AG09309 (cell line): ENCODE measurements at regions not wholly inside any gene's neighbourhood (a gene's known extent, or its start where the extent isn't known, plus 50 kb on each side); places are given as distances from the start of the nearest gene placed in this dataset.
A peak's percentile ranks its signal among the peaks of the same experiment; 100 is the strongest.

Source experiments
- DNase-seq: peaks from one replicate; pipeline ENCODE4 v3.0.0-alpha.2; 2010; ENCODE audit warnings: low read depth
- H3K4me3 ChIP-seq: 2 replicates; pipeline ENCODE4 v1.5.1; 2011; ENCODE audit warnings: mild to moderate bottlenecking, low read depth, low read length, moderate library complexity; ENCODE audit not compliant: control insufficient read depth
- CTCF ChIP-seq: IDR thresholded peaks from 2 replicates; pipeline ENCODE4 v1.5.1; 2011; ENCODE audit warnings: mild to moderate bottlenecking, low read depth, low read length, inconsistent platforms; ENCODE audit not compliant: insufficient read depth, control insufficient read depth; ENCODE audit errors: missing control alignments

GRCh38 chr21:35311985-35312384 is 262.9 kb upstream of the RUNX1 start:
- TF ChIP-seq CTCF, result no peak
- DNase-seq, result no peak
- H3K4me3 ChIP-seq, result no peak overlapping the region

GRCh38 chr21:35309316-35309715 is 260.2 kb upstream of the RUNX1 start:
- H3K4me3 ChIP-seq, result no peak overlapping the region
- TF ChIP-seq CTCF, result no peak
- DNase-seq, result no peak

GRCh38 chr21:35303085-35303484 is 254.0 kb upstream of the RUNX1 start:
- DNase-seq, result peak; percentile 84
- no peak overlapping the region for H3K4me3 ChIP-seq
- TF ChIP-seq CTCF, result no peak

GRCh38 chr21:35298757-35299156 is 249.7 kb upstream of the RUNX1 start:
- DNase-seq, result no peak
- no peak for TF ChIP-seq CTCF
- H3K4me3 ChIP-seq, result no peak overlapping the region

- no peak overlapping the region for H3K4me3 ChIP-seq
- TF ChIP-seq CTCF, result no peak
Measured at GRCh38 chr21:35297665-35298064, 248.6 kb upstream of the RUNX1 start.

GRCh38 chr21:35294231-35294898 is 245.3 kb upstream of the RUNX1 start:
- DNase-seq, result no peak
- H3K4me3 ChIP-seq, result no peak overlapping the region
- TF ChIP-seq CTCF, result no peak

More at GRCh38 chr21:35297665-35298064, 248.6 kb upstream of the RUNX1 start:
- no peak for DNase-seq
